ENCODE measurements at regions not wholly inside any gene's neighbourhood (a gene's known extent, or its start where the extent isn't known, plus 50 kb on each side); places are given as distances from the start of the nearest gene placed in this dataset.
"Not testable (repeated sequence)": the region's sequence is repeated elsewhere in the genome, so short reads cannot be mapped to it uniquely, and the experiment has no call there.

- Histone ChIP-seq H3K79me2 (ENCODE audit: control insufficient read depth, insufficient read depth, low read length, unreplicated experiment) (no peaks in the 10 kb centered on the region), H3K4me1 (ENCODE audit: control insufficient read depth, insufficient read depth, low read length, unreplicated experiment) (no peaks in the 10 kb centered on the region), H3K4me3 (ENCODE audit: low read depth, low read length) (no peak overlapping the region), H3K27me3 (ENCODE audit: insufficient read depth, low read length) (no peaks in the 10 kb centered on the region), H2AFZ (ENCODE audit: low read length, unreplicated experiment) (no peak overlapping the region), H3K36me3 (ENCODE audit: insufficient read depth, low read length) (no peaks in the 10 kb centered on the region), H3K27ac (ENCODE audit: low read depth, low read length) (no peak overlapping the region)
Measured at GRCh38 chr2:146561996-146562395, 1282.8 kb upstream of the ACVR2A start.

GRCh38 chr2:146547236-146547635 lies 1297.6 kb upstream of the ACVR2A start:
- H3K4me1 ChIP-seq (ENCODE audit: control insufficient read depth, insufficient read depth, low read length, unreplicated experiment): no peaks in the 10 kb centered on the region
- H3K27ac ChIP-seq (ENCODE audit: low read depth, low read length): no peak overlapping the region
- no peaks in the 10 kb centered on the region for H3K27me3 ChIP-seq (ENCODE audit: insufficient read depth, low read length)
- no peak overlapping the region for H3K4me3 ChIP-seq (ENCODE audit: low read depth, low read length)
- H3K36me3 ChIP-seq (ENCODE audit: insufficient read depth, low read length): no peaks in the 10 kb centered on the region
- no peaks in the 10 kb centered on the region for H3K79me2 ChIP-seq (ENCODE audit: control insufficient read depth, insufficient read depth, low read length, unreplicated experiment)
- no peak overlapping the region for H2AFZ ChIP-seq (ENCODE audit: low read length, unreplicated experiment)

GRCh38 chr2:146544701-146545100 lies 1300.1 kb upstream of the ACVR2A start:
- no peak overlapping the region for H2AFZ ChIP-seq (ENCODE audit: low read length, unreplicated experiment)
- H3K4me1 ChIP-seq (ENCODE audit: control insufficient read depth, insufficient read depth, low read length, unreplicated experiment): no peaks in the 10 kb centered on the region
- no peak overlapping the region for H3K4me3 ChIP-seq (ENCODE audit: low read depth, low read length)
- H3K27ac ChIP-seq (ENCODE audit: low read depth, low read length): no peak overlapping the region
- H3K79me2 ChIP-seq (ENCODE audit: control insufficient read depth, insufficient read depth, low read length, unreplicated experiment): no peaks in the 10 kb centered on the region
- H3K36me3 ChIP-seq (ENCODE audit: insufficient read depth, low read length): no peaks in the 10 kb centered on the region
- no peaks in the 10 kb centered on the region for H3K27me3 ChIP-seq (ENCODE audit: insufficient read depth, low read length)

GRCh38 chr2:146541896-146542295 lies 1302.9 kb upstream of the ACVR2A start:
- Histone ChIP-seq H3K27ac (ENCODE audit: low read depth, low read length) (no peak overlapping the region), H3K27me3 (ENCODE audit: insufficient read depth, low read length) (no peaks in the 10 kb centered on the region), H2AFZ (ENCODE audit: low read length, unreplicated experiment) (no peak overlapping the region), H3K36me3 (ENCODE audit: insufficient read depth, low read length) (no peaks in the 10 kb centered on the region), H3K4me1 (ENCODE audit: control insufficient read depth, insufficient read depth, low read length, unreplicated experiment) (no peaks in the 10 kb centered on the region), H3K4me3 (ENCODE audit: low read depth, low read length) (no peak overlapping the region), H3K79me2 (ENCODE audit: control insufficient read depth, insufficient read depth, low read length, unreplicated experiment) (no peaks in the 10 kb centered on the region)

GRCh38 chr2:146540271-146540932 lies 1304.4 kb upstream of the ACVR2A start:
- H3K27ac ChIP-seq (ENCODE audit: low read depth, low read length): no peak overlapping the region
- no peaks in the 10 kb centered on the region for H3K4me1 ChIP-seq (ENCODE audit: control insufficient read depth, insufficient read depth, low read length, unreplicated experiment)
- H2AFZ ChIP-seq (ENCODE audit: low read length, unreplicated experiment): no peak overlapping the region
- no peaks in the 10 kb centered on the region for H3K27me3 ChIP-seq (ENCODE audit: insufficient read depth, low read length)
- no peak overlapping the region for H3K4me3 ChIP-seq (ENCODE audit: low read depth, low read length)
- no peaks in the 10 kb centered on the region for H3K36me3 ChIP-seq (ENCODE audit: insufficient read depth, low read length)
- H3K79me2 ChIP-seq (ENCODE audit: control insufficient read depth, insufficient read depth, low read length, unreplicated experiment): no peaks in the 10 kb centered on the region

GRCh38 chr2:146539739-146540138 lies 1305.1 kb upstream of the ACVR2A start:
- H3K4me1 ChIP-seq (ENCODE audit: control insufficient read depth, insufficient read depth, low read length, unreplicated experiment); H3K79me2 ChIP-seq (ENCODE audit: control insufficient read depth, insufficient read depth, low read length, unreplicated experiment); H3K4me3 ChIP-seq (ENCODE audit: low read depth, low read length); H3K27ac ChIP-seq (ENCODE audit: low read depth, low read length); H3K27me3 ChIP-seq (ENCODE audit: insufficient read depth, low read length); H3K36me3 ChIP-seq (ENCODE audit: insufficient read depth, low read length); H2AFZ ChIP-seq (ENCODE audit: low read length, unreplicated experiment): not testable (repeated sequence)

- no peaks in the 10 kb centered on the region for H3K36me3 ChIP-seq (ENCODE audit: insufficient read depth, low read length)
- H3K4me3 ChIP-seq (ENCODE audit: low read depth, low read length): no peak overlapping the region
- no peaks in the 10 kb centered on the region for H3K79me2 ChIP-seq (ENCODE audit: control insufficient read depth, insufficient read depth, low read length, unreplicated experiment)
- H3K27ac ChIP-seq (ENCODE audit: low read depth, low read length): no peak overlapping the region
- no peak overlapping the region for H2AFZ ChIP-seq (ENCODE audit: low read length, unreplicated experiment)
- no peaks in the 10 kb centered on the region for H3K27me3 ChIP-seq (ENCODE audit: insufficient read depth, low read length)
- no peaks in the 10 kb centered on the region for H3K4me1 ChIP-seq (ENCODE audit: control insufficient read depth, insufficient read depth, low read length, unreplicated experiment)
Measured at GRCh38 chr2:146537477-146537876, 1307.4 kb upstream of the ACVR2A start.

GRCh38 chr2:146532509-146533147 lies 1312.2 kb upstream of the ACVR2A start:
- Histone ChIP-seq H3K79me2 (ENCODE audit: control insufficient read depth, insufficient read depth, low read length, unreplicated experiment) (no peaks in the 10 kb centered on the region), H3K4me1 (ENCODE audit: control insufficient read depth, insufficient read depth, low read length, unreplicated experiment) (no peaks in the 10 kb centered on the region), H3K27ac (ENCODE audit: low read depth, low read length) (no peak overlapping the region), H3K36me3 (ENCODE audit: insufficient read depth, low read length) (no peaks in the 10 kb centered on the region), H2AFZ (ENCODE audit: low read length, unreplicated experiment) (no peak overlapping the region), H3K4me3 (ENCODE audit: low read depth, low read length) (no peak overlapping the region), H3K27me3 (ENCODE audit: insufficient read depth, low read length) (no peaks in the 10 kb centered on the region)

- no peaks in the 10 kb centered on the region for H3K36me3 ChIP-seq (ENCODE audit: insufficient read depth, low read length)
- no peaks in the 10 kb centered on the region for H3K27me3 ChIP-seq (ENCODE audit: insufficient read depth, low read length)
- no peak overlapping the region for H2AFZ ChIP-seq (ENCODE audit: low read length, unreplicated experiment)
- H3K79me2 ChIP-seq (ENCODE audit: control insufficient read depth, insufficient read depth, low read length, unreplicated experiment): no peaks in the 10 kb centered on the region
- no peak overlapping the region for H3K27ac ChIP-seq (ENCODE audit: low read depth, low read length)
- H3K4me3 ChIP-seq (ENCODE audit: low read depth, low read length): no peak overlapping the region
- H3K4me1 ChIP-seq (ENCODE audit: control insufficient read depth, insufficient read depth, low read length, unreplicated experiment): no peaks in the 10 kb centered on the region
Measured at GRCh38 chr2:146532009-146532408, 1312.8 kb upstream of the ACVR2A start.

- no peaks in the 10 kb centered on the region for H3K36me3 ChIP-seq (ENCODE audit: insufficient read depth, low read length)
- no peak overlapping the region for H3K4me3 ChIP-seq (ENCODE audit: low read depth, low read length)
- no peak overlapping the region for H3K27ac ChIP-seq (ENCODE audit: low read depth, low read length)
- H3K79me2 ChIP-seq (ENCODE audit: control insufficient read depth, insufficient read depth, low read length, unreplicated experiment): no peaks in the 10 kb centered on the region
- H3K27me3 ChIP-seq (ENCODE audit: insufficient read depth, low read length): no peaks in the 10 kb centered on the region
- H3K4me1 ChIP-seq (ENCODE audit: control insufficient read depth, insufficient read depth, low read length, unreplicated experiment): no peaks in the 10 kb centered on the region
- no peak overlapping the region for H2AFZ ChIP-seq (ENCODE audit: low read length, unreplicated experiment)
Measured at GRCh38 chr2:146530886-146531285, 1313.9 kb upstream of the ACVR2A start.

GRCh38 chr2:146527166-146527565 lies 1317.7 kb upstream of the ACVR2A start:
- H3K4me1 ChIP-seq (ENCODE audit: control insufficient read depth, insufficient read depth, low read length, unreplicated experiment): no peaks in the 10 kb centered on the region
- H3K79me2 ChIP-seq (ENCODE audit: control insufficient read depth, insufficient read depth, low read length, unreplicated experiment): no peaks in the 10 kb centered on the region
- no peak overlapping the region for H2AFZ ChIP-seq (ENCODE audit: low read length, unreplicated experiment)
- H3K36me3 ChIP-seq (ENCODE audit: insufficient read depth, low read length): no peaks in the 10 kb centered on the region
- no peak overlapping the region for H3K27ac ChIP-seq (ENCODE audit: low read depth, low read length)
- no peaks in the 10 kb centered on the region for H3K27me3 ChIP-seq (ENCODE audit: insufficient read depth, low read length)
- no peak overlapping the region for H3K4me3 ChIP-seq (ENCODE audit: low read depth, low read length)
